HFF-Myc (cell line): ENCODE measurements at regions not wholly inside any gene's neighbourhood (a gene's known extent, or its start where the extent isn't known, plus 50 kb on each side); places are given as distances from the start of the nearest gene placed in this dataset.
A peak's percentile ranks its signal among the peaks of the same experiment; 100 is the strongest.

Experiments used
- DNase-seq: peaks from one replicate; pipeline ENCODE4 v3.0.0-alpha.2; 2011; ENCODE audit warnings: low read depth; ENCODE audit errors: extremely low read depth
- H3K4me3 ChIP-seq: replicated peaks from 2 replicates; pipeline ENCODE4 v1.5.1; 2011; ENCODE audit warnings: low read depth, mild to moderate bottlenecking, control low read depth, low read length
- CTCF ChIP-seq: IDR thresholded peaks from 2 replicates; pipeline ENCODE4 v1.5.1; 2012; ENCODE audit warnings: mild to moderate bottlenecking, low read depth, low read length, control low read depth; ENCODE audit errors: missing control alignments

- TF ChIP-seq CTCF = no peak
- DNase-seq = no peak
- H3K4me3 ChIP-seq = no peak overlapping the region
Measured at GRCh38 chr3:89042236-89042835, 65.1 kb upstream of the EPHA3 start.

GRCh38 chr3:89043406-89043932, 64.0 kb upstream of the EPHA3 start:
- DNase-seq = no peak
- no peak overlapping the region for H3K4me3 ChIP-seq
- no peak for TF ChIP-seq CTCF

- no peak for TF ChIP-seq CTCF
- DNase-seq = no peak
- no peak overlapping the region for H3K4me3 ChIP-seq
Measured at GRCh38 chr3:89046661-89047060, 60.8 kb upstream of the EPHA3 start.

GRCh38 chr3:89049119-89049518, 58.3 kb upstream of the EPHA3 start:
- DNase-seq = no peak
- no peak overlapping the region for H3K4me3 ChIP-seq
- TF ChIP-seq CTCF = peak; percentile 29

GRCh38 chr3:89052386-89052785, 55.0 kb upstream of the EPHA3 start:
- no peak for TF ChIP-seq CTCF
- DNase-seq = no peak
- no peak overlapping the region for H3K4me3 ChIP-seq

- no peak for TF ChIP-seq CTCF
- no peak overlapping the region for H3K4me3 ChIP-seq
- no peak for DNase-seq
Measured at GRCh38 chr3:89057398-89057797, 50.0 kb upstream of the EPHA3 start.
